GM12873 (cell line): ENCODE measurements at regions not wholly inside any gene's neighbourhood (a gene's known extent, or its start where the extent isn't known, plus 50 kb on each side); places are given as distances from the start of the nearest gene placed in this dataset.

Experiments used
- TF ChIP-seq, protein P1 (sequence below): IDR thresholded peaks from 2 replicates; pipeline ENCODE4 v1.5.1; 2012; ENCODE audit warnings: low read depth, mild to moderate bottlenecking, moderate library complexity, low read length, control low read depth; ENCODE audit not compliant: insufficient read depth; ENCODE audit errors: missing control alignments

DNA sequence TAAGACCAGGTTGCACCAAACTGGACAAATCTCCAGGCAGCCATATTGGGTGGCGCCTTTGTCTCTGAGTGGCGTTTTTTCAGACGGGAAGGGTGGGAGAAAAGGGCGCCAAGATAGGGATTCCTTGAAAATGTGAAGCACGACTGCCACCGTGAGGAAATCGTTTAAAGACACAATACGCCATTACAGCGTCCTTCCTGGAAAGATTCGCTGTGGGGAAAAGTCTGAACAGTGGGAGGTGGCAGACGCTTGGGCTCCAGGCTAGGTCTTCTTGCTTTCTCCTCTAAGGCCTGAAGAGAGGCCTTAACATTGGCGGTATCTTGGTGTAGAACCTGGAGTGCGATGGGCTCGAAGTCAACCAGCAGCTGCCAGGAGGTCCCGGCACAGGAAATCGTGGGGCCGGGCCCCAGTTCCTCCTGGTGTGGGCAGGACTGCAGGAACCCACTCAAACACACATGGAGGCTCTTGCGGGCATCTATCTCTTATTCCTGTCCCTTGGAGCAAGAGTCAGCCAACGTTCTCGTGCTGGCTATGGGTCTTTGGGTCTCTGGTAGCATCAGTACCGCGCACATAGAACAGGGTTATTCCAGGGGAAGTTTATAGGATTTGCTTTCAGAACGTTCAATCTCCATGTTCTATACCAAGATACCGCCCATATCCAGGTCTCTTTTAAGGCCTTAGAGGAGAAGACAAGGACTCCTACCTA lies 208.8 kb downstream of the OR13H1 start:
- TF ChIP-seq, protein P1, sequence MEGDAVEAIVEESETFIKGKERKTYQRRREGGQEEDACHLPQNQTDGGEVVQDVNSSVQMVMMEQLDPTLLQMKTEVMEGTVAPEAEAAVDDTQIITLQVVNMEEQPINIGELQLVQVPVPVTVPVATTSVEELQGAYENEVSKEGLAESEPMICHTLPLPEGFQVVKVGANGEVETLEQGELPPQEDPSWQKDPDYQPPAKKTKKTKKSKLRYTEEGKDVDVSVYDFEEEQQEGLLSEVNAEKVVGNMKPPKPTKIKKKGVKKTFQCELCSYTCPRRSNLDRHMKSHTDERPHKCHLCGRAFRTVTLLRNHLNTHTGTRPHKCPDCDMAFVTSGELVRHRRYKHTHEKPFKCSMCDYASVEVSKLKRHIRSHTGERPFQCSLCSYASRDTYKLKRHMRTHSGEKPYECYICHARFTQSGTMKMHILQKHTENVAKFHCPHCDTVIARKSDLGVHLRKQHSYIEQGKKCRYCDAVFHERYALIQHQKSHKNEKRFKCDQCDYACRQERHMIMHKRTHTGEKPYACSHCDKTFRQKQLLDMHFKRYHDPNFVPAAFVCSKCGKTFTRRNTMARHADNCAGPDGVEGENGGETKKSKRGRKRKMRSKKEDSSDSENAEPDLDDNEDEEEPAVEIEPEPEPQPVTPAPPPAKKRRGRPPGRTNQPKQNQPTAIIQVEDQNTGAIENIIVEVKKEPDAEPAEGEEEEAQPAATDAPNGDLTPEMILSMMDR, result peak; percentile 38

DNA sequence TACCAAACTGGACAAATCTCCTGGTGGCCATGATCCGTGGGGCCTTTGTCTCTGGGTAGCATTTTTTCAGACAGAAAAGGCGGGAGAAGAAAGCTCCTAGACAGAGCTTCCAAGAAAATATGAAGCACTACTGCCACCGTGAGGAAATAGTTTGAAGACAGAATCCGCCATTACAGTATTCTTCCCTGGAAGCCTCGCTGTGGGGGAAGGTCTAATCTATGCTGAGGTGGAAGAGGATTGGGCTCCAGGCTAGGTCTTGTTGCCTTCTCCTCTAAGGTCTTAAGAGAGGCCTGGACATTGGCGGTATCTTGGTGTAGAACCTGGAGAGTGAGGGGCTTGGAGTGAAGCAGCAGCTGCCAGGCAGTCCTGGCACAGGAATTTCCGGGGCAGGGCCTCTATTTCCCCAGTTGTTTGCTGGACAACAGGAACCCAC lies 218.9 kb downstream of the OR13H1 start:
- TF ChIP-seq, protein P1, result peak; percentile 48

DNA sequence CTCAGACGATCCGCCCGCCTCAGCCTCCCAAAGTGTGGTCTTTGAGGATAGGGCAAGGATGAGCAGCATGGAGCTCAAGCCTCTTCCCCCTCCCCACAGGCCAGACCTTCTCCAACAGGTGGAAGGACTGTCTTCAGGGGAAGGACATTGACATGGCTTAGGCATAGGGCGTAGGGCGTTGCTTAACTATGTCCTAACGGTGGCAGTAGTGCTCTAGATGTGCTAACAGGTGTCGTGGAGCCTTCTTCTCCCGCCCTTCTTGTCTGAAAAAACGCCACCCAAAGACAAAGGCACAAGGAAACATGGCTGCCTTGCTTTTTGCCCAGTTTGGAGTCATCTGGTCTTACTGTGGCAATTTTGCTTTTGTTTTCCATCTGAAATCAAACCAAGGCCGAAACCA lies 219.8 kb downstream of the OR13H1 start:
- TF ChIP-seq, protein P1, result peak; percentile 82

DNA sequence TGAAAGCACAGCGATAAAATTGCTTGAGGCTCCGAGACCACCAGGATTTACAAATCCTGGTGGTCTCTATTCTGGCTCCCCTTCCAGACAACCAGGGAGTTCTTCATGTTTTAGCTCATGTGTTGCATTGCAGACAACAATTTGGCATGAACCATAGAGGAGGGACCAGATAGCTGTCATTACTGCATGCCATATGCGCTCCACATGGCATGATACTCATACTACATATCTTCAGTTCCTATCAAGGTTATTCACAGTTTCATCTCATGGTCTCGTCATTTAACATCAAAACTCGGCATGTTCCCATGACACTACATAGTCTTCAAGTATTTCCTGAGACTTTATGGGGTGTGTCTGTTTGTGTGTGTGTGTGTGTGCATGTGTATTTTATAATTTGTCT lies 220.3 kb downstream of the OR13H1 start:
- TF ChIP-seq, protein P1, result peak; percentile 6

DNA sequence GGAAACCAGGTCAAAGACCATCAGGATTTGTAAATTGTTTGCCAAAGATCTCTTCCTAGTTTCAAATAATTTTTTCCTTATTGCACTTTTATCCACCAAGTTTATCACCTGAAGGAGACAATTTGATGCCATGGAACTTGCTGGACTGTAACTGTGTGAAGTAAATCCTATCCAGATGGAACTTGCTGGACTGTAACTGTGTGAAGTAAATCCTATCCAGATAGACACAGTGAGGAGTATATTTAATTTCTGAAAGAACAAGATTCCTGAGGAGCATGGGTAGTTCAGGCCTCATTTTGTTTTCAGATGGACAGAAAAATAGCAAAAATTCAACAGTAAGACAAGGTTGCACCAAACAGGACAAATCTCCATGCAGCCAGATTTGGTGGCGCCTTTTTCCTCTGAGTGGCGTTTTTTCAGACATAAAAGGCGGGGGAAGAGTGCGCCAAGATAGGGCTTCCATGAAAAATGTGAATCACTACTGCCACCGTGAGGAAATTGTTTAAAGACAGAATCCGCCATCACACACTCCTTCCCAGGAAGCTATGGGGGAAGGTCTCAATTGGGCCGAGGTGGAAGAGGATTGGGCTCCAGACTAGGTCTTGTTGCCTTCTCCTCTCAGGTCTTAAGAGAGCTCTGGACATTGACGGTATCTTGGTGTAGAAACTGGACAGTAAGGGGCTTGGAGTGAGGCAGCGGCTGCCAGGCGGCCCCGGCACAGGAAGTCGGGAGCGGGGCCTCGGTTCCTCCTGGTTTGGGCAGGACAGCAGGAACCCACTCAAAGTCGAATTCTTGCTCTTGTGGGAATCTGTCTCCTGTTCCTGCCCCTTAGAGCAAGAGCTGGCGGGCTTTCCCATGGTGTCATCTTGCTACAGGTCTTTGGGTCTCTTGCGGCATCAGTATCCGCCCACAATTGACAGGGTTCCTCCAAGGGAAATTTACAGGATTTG lies 234.7 kb downstream of the OR13H1 start:
- TF ChIP-seq, protein P1, result peak; percentile 41

DNA sequence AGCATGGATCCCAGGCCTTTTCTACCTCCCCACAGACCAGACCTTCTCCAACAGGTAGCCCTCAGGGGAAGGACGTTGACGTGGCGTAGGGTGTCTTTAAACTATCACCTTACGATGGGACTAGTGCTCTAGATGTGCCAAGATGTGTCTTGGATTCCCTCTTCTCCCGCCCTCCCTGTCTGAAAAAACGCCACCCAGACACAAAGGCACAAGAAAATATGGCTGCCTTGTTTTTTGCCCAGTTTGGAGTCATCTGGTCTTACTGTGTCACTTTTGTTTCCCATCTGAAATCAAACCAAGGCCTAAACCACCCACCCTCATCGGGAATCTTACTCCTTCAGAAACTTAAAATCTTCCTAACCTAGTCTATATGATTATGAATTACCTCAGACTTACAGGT lies 235.4 kb downstream of the OR13H1 start:
- TF ChIP-seq, protein P1, result no peak

DNA sequence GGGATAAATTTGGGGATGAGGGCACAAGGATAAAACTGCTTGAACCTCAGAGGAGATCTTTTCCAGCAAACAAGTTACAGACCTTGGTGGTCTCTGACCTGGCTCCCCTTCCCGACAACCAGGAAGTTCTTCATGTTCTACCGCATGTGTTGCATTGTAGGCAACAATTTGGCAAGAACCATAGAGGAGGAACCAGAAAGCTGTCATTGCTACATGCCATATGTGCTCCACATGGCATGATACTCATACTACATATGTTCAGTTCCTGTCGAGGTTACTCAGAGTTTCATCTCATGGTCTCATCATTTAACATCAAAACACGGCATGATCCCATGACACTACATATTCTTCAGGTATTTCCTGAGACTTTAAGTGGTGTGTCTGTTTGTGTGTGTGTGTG lies 235.9 kb downstream of the OR13H1 start:
- TF ChIP-seq, protein P1, result no peak
